Keratinocyte (primary cell): ENCODE measurements at regions not wholly inside any gene's neighbourhood (a gene's known extent, or its start where the extent isn't known, plus 50 kb on each side); places are given as distances from the start of the nearest gene placed in this dataset.

Experiments
- EZH2 ChIP-seq: IDR thresholded peaks from one replicate; pipeline ENCODE4 v1.6.1; 2012; ENCODE audit warnings: inconsistent platforms, mild to moderate bottlenecking, low read length, moderate library complexity
- TF ChIP-seq, protein P1 (sequence below), 3 experiments: IDR thresholded peaks in 1 of 3; conservative IDR thresholded peaks in 1 of 3; optimal IDR thresholded peaks in 1 of 3; 2 replicates in 2 of 3; 3 replicates in 1 of 3; pipeline versions ENCODE3 to v1.5.1; 2011; ENCODE audit warnings: low read length in 3 of 3, mild to moderate bottlenecking in 3 of 3, moderate library complexity in 2 of 3, control low read depth in 1 of 3, inconsistent platforms in 1 of 3; ENCODE audit not compliant: insufficient read depth in 2 of 3; ENCODE audit errors: extremely low read depth in 1 of 3

DNA sequence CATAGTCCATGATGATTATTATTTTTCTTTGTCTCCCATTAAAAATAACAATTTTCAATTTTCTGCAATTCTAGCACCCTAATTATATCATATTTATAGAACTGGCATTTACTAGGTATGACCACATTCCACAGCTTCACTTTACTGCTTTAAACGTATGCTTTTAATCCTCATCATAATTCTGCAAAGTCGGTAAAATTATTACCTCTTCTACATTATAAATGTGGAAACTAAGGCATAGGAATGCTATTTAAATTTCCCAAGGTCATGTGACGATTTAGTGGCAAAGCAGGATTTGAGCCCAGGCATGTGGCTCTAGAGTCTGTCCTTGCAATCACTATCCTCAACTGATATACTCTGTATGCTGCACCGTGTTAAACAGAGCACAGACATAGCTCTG lies 866.4 kb downstream of the EPHA4 start:
- TF ChIP-seq, protein P1, sequence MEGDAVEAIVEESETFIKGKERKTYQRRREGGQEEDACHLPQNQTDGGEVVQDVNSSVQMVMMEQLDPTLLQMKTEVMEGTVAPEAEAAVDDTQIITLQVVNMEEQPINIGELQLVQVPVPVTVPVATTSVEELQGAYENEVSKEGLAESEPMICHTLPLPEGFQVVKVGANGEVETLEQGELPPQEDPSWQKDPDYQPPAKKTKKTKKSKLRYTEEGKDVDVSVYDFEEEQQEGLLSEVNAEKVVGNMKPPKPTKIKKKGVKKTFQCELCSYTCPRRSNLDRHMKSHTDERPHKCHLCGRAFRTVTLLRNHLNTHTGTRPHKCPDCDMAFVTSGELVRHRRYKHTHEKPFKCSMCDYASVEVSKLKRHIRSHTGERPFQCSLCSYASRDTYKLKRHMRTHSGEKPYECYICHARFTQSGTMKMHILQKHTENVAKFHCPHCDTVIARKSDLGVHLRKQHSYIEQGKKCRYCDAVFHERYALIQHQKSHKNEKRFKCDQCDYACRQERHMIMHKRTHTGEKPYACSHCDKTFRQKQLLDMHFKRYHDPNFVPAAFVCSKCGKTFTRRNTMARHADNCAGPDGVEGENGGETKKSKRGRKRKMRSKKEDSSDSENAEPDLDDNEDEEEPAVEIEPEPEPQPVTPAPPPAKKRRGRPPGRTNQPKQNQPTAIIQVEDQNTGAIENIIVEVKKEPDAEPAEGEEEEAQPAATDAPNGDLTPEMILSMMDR (optimal IDR thresholded peaks at IDR 0.05 in 1 of 3, IDR thresholded peaks at IDR 0.05 in 1 of 3, conservative IDR thresholded peaks at IDR 0.05 in 1 of 3; ENCODE audit: extremely low read depth in 1 of 3, insufficient read depth in 2 of 3, low read length in 3 of 3) = no peak
- TF ChIP-seq EZH2 = no peak
